Bronchial epithelial cell (primary cell): ENCODE measurements at regions not wholly inside any gene's neighbourhood (a gene's known extent, or its start where the extent isn't known, plus 50 kb on each side); places are given as distances from the start of the nearest gene placed in this dataset.

ENCODE experiments used
- DNase-seq: peaks from one replicate; pipeline ENCODE4 v3.0.0-alpha.2; 2010; ENCODE audit warnings: low read depth
- FAIRE-seq: peaks from 2 replicates; lab custom pipeline; 2011; peaks lifted over from hg19 to GRCh38; lab: Jason Lieb, UNC
- H3K27me3 ChIP-seq: 2 replicates; pipeline ENCODE4 v1.5.1; 2011; ENCODE audit warnings: low read length; ENCODE audit not compliant: control insufficient read depth, insufficient read depth
- H3K36me3 ChIP-seq: 2 replicates; pipeline ENCODE4 v1.5.1; 2011; ENCODE audit warnings: low read length; ENCODE audit not compliant: control insufficient read depth, insufficient read depth
- H3K4me3 ChIP-seq: 2 replicates; pipeline ENCODE4 v1.5.1; 2011; ENCODE audit warnings: mild to moderate bottlenecking, low read depth, low read length, control low read depth
- TF ChIP-seq, protein P1 (sequence below): IDR thresholded peaks from 2 replicates; pipeline ENCODE4 v1.5.1; 2011; ENCODE audit warnings: mild to moderate bottlenecking, moderate library complexity, low read length, control low read depth, inconsistent platforms; ENCODE audit not compliant: insufficient read depth, severe bottlenecking

DNA sequence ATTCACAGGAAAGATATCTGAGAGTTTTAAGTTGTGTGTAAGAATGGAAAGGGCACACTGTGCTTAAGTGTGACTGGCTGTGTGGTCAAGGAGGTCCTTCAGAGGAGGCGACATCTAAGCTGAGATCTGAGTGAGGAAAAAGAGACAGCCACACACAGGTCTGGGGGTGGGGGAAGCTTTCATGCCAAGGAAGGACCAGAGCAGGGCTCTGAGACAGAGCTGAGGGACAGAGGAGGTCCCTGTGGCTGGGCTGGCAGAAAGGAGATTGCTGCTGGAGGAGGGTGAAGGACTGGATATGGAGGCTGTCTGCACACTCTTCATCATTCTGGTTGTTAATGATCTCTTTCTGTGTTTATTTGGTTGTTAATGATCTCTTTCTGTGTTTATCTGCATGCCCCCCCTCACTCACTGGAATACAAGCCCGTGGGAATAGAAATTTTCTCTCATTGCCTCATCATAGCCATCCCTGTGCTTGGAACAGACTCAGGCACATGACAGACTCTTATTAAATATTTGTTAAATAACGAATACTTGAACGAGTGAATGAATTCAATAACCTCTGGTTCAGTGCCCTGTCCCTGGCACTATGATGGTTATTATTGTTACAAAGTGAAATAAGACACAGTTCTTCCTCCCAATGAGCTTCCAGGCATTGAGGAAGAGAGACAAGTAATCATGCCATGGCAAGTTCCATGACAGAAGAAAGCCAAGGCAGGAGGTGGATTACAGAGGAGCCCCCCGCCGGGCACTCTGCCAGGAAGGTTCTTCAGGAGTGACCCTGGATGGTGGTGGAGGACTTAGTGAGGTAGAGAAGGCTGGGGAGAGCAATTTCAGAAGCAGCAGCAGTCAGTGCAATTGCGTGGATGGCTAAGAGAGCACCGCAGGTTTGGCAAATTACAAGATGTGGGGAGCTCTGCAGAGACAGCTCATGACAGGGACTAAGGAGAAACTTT lies 399.4 kb upstream of the HS6ST1 start:
- no peak for DNase-seq
- TF ChIP-seq, protein P1, sequence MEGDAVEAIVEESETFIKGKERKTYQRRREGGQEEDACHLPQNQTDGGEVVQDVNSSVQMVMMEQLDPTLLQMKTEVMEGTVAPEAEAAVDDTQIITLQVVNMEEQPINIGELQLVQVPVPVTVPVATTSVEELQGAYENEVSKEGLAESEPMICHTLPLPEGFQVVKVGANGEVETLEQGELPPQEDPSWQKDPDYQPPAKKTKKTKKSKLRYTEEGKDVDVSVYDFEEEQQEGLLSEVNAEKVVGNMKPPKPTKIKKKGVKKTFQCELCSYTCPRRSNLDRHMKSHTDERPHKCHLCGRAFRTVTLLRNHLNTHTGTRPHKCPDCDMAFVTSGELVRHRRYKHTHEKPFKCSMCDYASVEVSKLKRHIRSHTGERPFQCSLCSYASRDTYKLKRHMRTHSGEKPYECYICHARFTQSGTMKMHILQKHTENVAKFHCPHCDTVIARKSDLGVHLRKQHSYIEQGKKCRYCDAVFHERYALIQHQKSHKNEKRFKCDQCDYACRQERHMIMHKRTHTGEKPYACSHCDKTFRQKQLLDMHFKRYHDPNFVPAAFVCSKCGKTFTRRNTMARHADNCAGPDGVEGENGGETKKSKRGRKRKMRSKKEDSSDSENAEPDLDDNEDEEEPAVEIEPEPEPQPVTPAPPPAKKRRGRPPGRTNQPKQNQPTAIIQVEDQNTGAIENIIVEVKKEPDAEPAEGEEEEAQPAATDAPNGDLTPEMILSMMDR = no peak
- Histone ChIP-seq H3K27me3 (no peaks in the 10 kb centered on the region), H3K36me3 (no peaks in the 10 kb centered on the region), H3K4me3 (no peak overlapping the region)
- FAIRE-seq = no peak

DNA sequence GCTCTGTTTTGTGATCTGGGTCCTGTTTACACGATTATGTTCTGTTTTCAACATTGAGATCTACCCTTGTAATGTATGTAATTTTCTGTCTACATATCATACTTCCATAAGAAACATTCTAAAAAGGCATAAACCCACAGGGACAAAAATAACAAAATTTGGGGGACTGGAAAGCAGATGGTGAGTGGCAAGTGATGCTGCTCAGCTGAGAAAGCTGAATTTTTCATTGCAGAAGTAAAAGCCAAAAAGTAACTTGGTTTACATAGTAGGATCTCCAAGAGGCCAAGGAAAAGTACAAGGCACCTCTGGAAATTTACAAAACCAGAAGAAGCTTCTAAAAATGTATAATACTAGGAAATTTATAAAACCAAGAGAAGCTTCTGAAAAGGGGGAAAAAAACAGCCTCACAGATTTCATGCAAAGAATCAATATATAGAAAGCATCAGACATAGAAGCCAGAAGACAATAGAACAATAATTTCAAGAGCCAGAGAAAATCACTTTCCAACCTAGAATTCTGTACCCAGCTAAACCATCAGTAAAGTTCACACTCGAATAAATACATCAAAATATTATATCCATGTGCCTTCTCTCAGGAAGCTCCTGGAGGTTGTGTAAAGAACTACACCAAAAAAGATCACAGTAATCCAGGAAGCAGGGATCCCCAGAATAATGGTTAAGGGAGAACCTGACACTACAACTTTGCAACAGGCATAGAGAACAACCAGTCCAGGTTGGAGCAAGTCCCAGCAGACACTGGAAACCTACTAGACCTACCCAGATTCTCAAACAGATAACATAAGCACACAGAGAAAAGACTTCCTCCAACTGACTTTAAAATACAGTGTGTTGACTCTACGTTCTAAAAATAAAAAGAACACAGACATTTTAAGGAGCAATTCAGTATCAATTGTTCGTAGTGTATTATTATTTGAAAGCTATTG lies 401.7 kb upstream of the HS6ST1 start:
- Histone ChIP-seq H3K36me3 (no peaks in the 10 kb centered on the region), H3K27me3 (no peaks in the 10 kb centered on the region), H3K4me3 (no peak overlapping the region)
- no peak for DNase-seq
- no peak for FAIRE-seq
- TF ChIP-seq, protein P1 = no peak

DNA sequence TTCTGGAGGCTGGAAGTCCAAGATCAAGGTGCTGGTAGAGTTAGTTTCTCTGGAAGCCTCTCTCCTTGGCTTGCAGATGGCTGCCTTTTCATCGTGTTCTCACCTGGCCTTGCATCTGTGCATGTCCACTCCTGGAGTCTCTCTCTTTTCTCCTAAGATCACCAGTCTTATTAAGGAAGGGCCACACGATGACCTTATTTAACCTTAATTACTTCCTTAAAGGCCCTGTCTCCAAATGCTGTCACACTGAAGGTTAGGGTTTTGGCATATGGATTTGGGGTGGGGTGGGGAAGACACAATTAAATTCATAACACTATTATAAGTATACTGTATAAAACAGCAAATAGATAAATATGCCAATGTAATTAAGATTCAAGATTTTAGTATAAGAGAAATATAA lies 402.4 kb upstream of the HS6ST1 start:
- no peaks in the 10 kb centered on the region for H3K36me3 ChIP-seq
- DNase-seq = no peak
- TF ChIP-seq, protein P1 = no peak
- no peak overlapping the region for H3K4me3 ChIP-seq
- H3K27me3 ChIP-seq = no peaks in the 10 kb centered on the region
- no peak for FAIRE-seq

DNA sequence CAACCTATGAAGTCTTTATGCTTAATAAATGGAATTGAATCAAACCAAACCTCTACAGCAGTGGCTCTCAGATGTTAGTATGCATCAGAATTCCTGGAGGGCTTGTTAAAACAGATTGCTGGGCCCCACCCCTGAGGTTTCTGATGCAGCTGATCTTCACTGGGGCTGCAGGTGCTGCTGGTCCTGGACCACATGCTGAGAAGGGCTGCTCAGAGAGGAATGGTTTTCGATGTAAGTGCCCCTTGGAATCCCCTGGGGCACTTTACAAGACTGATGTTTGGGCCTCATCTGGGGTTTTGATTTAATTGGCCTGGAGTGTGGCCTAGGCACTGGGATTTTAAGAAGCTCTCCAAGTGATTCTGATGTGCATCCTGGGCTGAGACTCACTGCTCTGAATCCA lies 403.8 kb upstream of the HS6ST1 start:
- FAIRE-seq (no peak), DNase-seq (no peak)
- TF ChIP-seq, protein P1 = no peak
- no peaks in the 10 kb centered on the region for H3K36me3 ChIP-seq
- H3K4me3 ChIP-seq = no peak overlapping the region
- H3K27me3 ChIP-seq = no peaks in the 10 kb centered on the region

DNA sequence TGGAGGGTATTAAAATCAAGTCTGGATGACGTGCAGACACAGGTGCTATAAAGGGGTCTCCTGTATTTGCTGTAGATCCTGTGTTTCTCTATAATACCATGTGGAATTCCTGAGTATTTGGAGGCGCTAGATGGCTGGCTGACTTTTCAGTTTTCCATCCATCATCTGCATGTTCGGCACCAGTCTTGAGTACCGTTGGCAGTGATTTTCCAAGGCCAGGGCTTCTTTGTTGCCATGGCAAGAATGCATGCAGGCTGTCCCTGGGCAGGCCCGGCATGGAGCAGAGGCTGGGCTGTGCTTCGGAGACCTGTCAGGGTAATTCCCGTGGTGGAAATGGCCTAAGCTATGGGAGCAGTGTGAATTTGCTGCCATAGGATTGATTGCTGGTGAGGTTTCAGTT lies 405.9 kb upstream of the HS6ST1 start:
- Histone ChIP-seq H3K27me3 (no peaks in the 10 kb centered on the region), H3K4me3 (no peak overlapping the region), H3K36me3 (no peaks in the 10 kb centered on the region)
- TF ChIP-seq, protein P1 = no peak
- DNase-seq (no peak), FAIRE-seq (no peak)
